Fibroblast of villous mesenchyme (primary cell): ENCODE measurements at regions not wholly inside any gene's neighbourhood (a gene's known extent, or its start where the extent isn't known, plus 50 kb on each side); places are given as distances from the start of the nearest gene placed in this dataset.
"Not testable (repeated sequence)": the region's sequence is repeated elsewhere in the genome, so short reads cannot be mapped to it uniquely, and the experiment has no call there.

Source experiments
- DNase-seq: peaks from one replicate; pipeline ENCODE4 v3.0.0-alpha.2; 2010; ENCODE audit warnings: low read depth
- H3K4me3 ChIP-seq: 2 replicates; pipeline ENCODE4 v1.5.1; 2011; ENCODE audit warnings: low read depth, mild to moderate bottlenecking, low read length

DNA sequence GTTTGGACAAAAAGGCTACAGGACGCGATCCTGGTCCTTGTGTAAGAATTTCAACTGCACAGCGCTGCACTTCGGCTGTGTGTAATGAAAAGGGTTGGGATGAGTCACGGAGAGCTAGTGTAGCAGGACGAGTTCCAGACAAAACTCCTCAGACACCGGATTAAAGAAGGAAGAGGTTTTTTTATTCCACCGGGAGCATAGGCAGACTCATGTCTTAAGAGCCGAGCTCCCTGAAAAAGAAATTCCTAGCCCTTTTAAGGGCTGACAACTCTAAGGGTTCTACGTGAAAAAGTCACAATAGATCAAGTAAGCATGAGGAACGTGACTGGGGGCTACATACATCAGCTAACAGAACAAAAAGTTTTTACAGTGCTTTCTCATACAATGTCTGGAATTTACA is 54.8 kb upstream of the FAM90A1 start:
- H3K4me3 ChIP-seq, result not testable (repeated sequence)

DNA sequence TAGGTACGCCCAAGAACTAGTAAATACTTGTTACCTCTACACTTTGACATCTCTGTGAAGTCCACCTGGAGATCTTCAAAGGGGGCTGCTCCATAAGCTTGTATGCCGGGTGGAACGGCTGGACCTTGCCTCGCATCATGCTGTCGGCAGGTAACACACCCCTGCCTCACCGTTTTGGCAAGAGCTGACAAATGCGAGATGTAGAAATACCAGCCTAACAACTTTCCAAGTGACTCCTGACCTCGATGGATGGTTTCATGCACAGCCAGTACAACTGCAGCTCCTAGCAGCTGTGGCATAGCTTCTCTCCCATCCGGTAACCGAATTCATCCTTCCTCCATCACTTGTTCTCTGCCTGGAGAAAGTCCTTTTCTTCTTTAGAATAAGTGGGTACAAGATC is 58.3 kb upstream of the FAM90A1 start:
- not testable (repeated sequence) for H3K4me3 ChIP-seq

More for the DNA sequence above, 54.8 kb upstream of the FAM90A1 start:
- DNase-seq, result peak; percentile 75

GRCh38 chr12:8291764-8292163 is 64.3 kb upstream of the FAM90A1 start:
- not testable (repeated sequence) for DNase-seq, H3K4me3 ChIP-seq

More for the DNA sequence above, 58.3 kb upstream of the FAM90A1 start:
- not testable (repeated sequence) for DNase-seq

GRCh38 chr12:8294662-8295061 is 67.2 kb upstream of the FAM90A1 start:
- H3K4me3 ChIP-seq, DNase-seq: not testable (repeated sequence)

GRCh38 chr12:8308611-8309010 is 81.2 kb upstream of the FAM90A1 start:
- not testable (repeated sequence) for H3K4me3 ChIP-seq, DNase-seq

DNA sequence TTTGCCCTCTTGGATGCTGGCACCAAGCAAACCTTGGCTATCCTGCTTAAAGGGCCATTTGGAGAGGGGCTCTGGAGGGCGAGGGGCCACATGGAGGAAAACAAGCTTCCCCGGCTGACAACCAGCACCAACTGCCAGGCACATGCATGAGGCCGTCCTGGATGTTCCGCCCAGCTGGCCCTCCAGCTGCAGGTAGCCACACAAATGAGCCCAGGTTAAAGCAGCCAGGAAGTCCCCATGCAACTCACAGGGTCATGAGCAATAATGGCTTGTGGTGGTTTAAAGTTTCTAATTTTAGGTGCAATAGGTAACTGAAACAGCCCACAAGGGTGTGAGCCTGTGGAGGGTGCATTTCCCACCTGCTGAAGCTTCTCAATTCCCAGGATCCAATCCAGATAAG is 88.6 kb upstream of the FAM90A1 start:
- not testable (repeated sequence) for H3K4me3 ChIP-seq, DNase-seq

- not testable (repeated sequence) for H3K4me3 ChIP-seq
These were observed 90.3 kb upstream of the FAM90A1 start for GRCh38 chr12:8317675-8318074.

GRCh38 chr12:8320251-8320730 is 92.9 kb upstream of the FAM90A1 start:
- peak; percentile 21 for DNase-seq
- not testable (repeated sequence) for H3K4me3 ChIP-seq

More at GRCh38 chr12:8317675-8318074, 90.3 kb upstream of the FAM90A1 start:
- not testable (repeated sequence) for DNase-seq

DNA sequence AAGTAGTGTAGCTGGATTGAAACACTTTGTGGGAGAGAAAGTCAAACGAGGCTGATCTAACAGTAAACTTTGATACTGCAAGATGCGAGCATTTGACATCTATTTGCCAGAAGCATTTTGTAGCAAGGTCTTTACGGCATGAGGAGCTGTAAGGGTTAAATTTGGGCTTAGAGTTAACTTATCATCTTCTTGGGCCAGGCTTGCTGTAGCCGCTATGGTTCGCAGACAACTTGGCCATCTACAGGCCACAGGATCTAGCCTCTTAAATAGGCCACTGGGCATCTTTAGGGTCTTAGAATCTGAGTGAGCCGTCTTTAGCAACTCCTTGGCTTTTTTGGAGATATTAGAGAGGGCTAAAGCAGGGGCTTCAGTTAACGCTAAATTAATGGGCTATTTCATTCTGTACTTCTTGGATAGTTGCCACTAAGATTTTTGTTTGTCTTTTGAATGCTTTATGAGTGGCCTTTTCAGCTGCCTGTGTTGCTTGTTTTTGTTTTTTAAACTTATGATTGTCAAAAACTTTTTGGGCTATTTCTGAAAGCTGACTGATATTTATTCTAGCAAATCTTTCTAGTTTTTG is 93.5 kb upstream of the FAM90A1 start:
- not testable (repeated sequence) for DNase-seq, H3K4me3 ChIP-seq

- not testable (repeated sequence) for H3K4me3 ChIP-seq, DNase-seq
These were observed 97.9 kb upstream of the FAM90A1 start for GRCh38 chr12:8325145-8325839.

GRCh38 chr12:8328835-8329234 is 101.4 kb upstream of the FAM90A1 start:
- not testable (repeated sequence) for H3K4me3 ChIP-seq, DNase-seq

- H3K4me3 ChIP-seq, DNase-seq: not testable (repeated sequence)
These were observed 105.0 kb upstream of the FAM90A1 start for GRCh38 chr12:8332373-8332772.

DNA sequence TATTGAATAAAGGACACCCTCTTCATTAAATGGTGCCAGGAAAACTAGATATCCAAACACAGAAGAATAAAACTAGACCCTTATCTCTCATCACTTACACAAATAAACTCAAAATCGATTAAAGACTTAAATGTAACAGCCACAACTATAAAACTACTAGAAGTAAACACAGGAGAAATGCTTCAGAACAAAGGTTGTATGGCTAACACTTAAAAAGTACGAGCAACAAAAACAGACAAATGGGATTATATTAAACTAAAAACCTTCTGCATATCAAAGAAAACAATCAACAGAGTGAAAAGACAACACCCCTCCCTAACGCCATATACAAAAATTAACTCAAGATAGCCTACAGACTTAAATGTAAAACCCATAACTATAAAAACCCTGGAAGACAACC is 104.7 kb upstream of the CLEC6A start:
- not testable (repeated sequence) for H3K4me3 ChIP-seq, DNase-seq

- not testable (repeated sequence) for H3K4me3 ChIP-seq, DNase-seq
These were observed 101.0 kb upstream of the CLEC6A start for GRCh38 chr12:8354741-8355140.

GRCh38 chr12:8355531-8355930 is 100.2 kb upstream of the CLEC6A start:
- H3K4me3 ChIP-seq, DNase-seq: not testable (repeated sequence)
